ENCODE measurements at regions not wholly inside any gene's neighbourhood (a gene's known extent, or its start where the extent isn't known, plus 50 kb on each side); places are given as distances from the start of the nearest gene placed in this dataset.
"Not testable (repeated sequence)": the region's sequence is repeated elsewhere in the genome, so short reads cannot be mapped to it uniquely, and the experiment has no call there.

GRCh38 chr5:166810093-166810658 lies 1481.3 kb upstream of the WWC1 start:
- not testable (repeated sequence) for H3K27ac Mint-ChIP-seq, H3K36me3 Mint-ChIP-seq, H3K9me3 Mint-ChIP-seq, ATAC-seq, H3K4me1 Mint-ChIP-seq, H3K27me3 Mint-ChIP-seq, H3K4me3 Mint-ChIP-seq

DNA sequence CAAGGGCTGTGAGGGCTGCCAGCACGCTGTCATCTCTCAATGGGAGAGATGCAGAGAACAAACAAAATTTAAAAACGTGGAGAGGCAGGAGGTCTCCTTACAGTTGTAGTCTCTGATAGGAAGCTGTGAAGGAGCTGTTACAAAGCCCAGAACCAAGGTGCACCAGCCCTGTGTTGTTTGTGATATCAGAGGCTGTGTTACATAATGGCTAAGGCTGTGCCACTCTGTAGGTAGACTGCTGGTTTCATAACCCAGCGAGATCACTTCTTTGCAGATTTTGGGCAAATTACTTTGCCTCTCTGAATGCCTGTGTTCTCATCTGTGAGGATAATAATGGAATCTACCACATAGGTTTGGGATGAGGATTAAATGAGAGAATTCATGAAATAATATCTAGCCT lies 1480.7 kb upstream of the WWC1 start:
- no peaks in the 10 kb centered on the region for H3K27me3 Mint-ChIP-seq
- H3K4me3 Mint-ChIP-seq: no peak overlapping the region
- ATAC-seq: no peak
- H3K9me3 Mint-ChIP-seq: peaks cover 8% of the 10 kb centered on the region
- H3K4me1 Mint-ChIP-seq: no peaks in the 10 kb centered on the region
- H3K36me3 Mint-ChIP-seq: no peaks in the 10 kb centered on the region
- no peak overlapping the region for H3K27ac Mint-ChIP-seq

GRCh38 chr5:166823360-166823759 lies 1468.1 kb upstream of the WWC1 start:
- Mint-ChIP-seq H3K27ac (no peak overlapping the region), H3K27me3 (no peaks in the 10 kb centered on the region), H3K36me3 (no peaks in the 10 kb centered on the region), H3K4me3 (no peak overlapping the region), H3K4me1 (no peaks in the 10 kb centered on the region), H3K9me3 (no peaks in the 10 kb centered on the region)
- no peak for ATAC-seq

GRCh38 chr5:166834246-166834645 lies 1457.2 kb upstream of the WWC1 start:
- H3K4me1 Mint-ChIP-seq: no peaks in the 10 kb centered on the region
- no peak overlapping the region for H3K4me3 Mint-ChIP-seq
- H3K36me3 Mint-ChIP-seq: no peaks in the 10 kb centered on the region
- no peak for ATAC-seq
- H3K27ac Mint-ChIP-seq: no peak overlapping the region
- H3K27me3 Mint-ChIP-seq: no peaks in the 10 kb centered on the region
- no peaks in the 10 kb centered on the region for H3K9me3 Mint-ChIP-seq

DNA sequence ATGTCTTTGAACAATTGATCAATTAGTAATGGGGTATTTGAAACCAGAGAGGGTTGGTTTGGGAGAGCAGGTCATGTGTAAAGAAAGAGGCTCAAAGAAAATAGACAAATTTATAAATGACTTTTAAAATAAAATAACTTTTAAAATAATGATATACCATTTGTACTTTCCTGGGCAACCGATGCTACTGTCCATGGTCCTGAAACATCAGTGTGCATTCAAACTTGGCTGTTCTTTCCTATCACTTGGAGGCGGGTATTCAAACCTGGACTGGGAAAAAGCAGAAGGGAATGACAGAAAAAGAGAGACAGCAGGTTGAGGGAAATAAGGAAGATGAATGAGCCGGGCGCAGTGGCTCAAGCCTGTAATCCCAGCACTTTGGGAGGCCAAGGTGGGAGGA lies 1446.4 kb upstream of the WWC1 start:
- no peaks in the 10 kb centered on the region for H3K27me3 Mint-ChIP-seq
- no peaks in the 10 kb centered on the region for H3K4me1 Mint-ChIP-seq
- no peak for ATAC-seq
- H3K36me3 Mint-ChIP-seq: no peaks in the 10 kb centered on the region
- peaks cover 19% of the 10 kb centered on the region for H3K9me3 Mint-ChIP-seq
- H3K4me3 Mint-ChIP-seq: no peak overlapping the region
- no peak overlapping the region for H3K27ac Mint-ChIP-seq

- H3K4me1 Mint-ChIP-seq: no peaks in the 10 kb centered on the region
- no peaks in the 10 kb centered on the region for H3K36me3 Mint-ChIP-seq
- no peak for ATAC-seq
- H3K27me3 Mint-ChIP-seq: no peaks in the 10 kb centered on the region
- H3K27ac Mint-ChIP-seq: no peak overlapping the region
- H3K9me3 Mint-ChIP-seq: peaks cover 9% of the 10 kb centered on the region
- H3K4me3 Mint-ChIP-seq: no peak overlapping the region
These were observed 1434.7 kb upstream of the WWC1 start for GRCh38 chr5:166856791-166857190.

- H3K27me3 Mint-ChIP-seq: no peaks in the 10 kb centered on the region
- H3K36me3 Mint-ChIP-seq: no peaks in the 10 kb centered on the region
- no peak for ATAC-seq
- H3K27ac Mint-ChIP-seq: no peak overlapping the region
- H3K4me3 Mint-ChIP-seq: no peak overlapping the region
- no peaks in the 10 kb centered on the region for H3K4me1 Mint-ChIP-seq
- peaks cover 3% of the 10 kb centered on the region for H3K9me3 Mint-ChIP-seq
These were observed 1431.0 kb upstream of the WWC1 start for GRCh38 chr5:166860426-166860825.

- H3K36me3 Mint-ChIP-seq: no peaks in the 10 kb centered on the region
- no peak overlapping the region for H3K27ac Mint-ChIP-seq
- H3K9me3 Mint-ChIP-seq: peaks cover 3% of the 10 kb centered on the region
- no peak for ATAC-seq
- H3K4me3 Mint-ChIP-seq: no peak overlapping the region
- H3K4me1 Mint-ChIP-seq: no peaks in the 10 kb centered on the region
- no peaks in the 10 kb centered on the region for H3K27me3 Mint-ChIP-seq
These were observed 1428.9 kb upstream of the WWC1 start for GRCh38 chr5:166862581-166862980.

GRCh38 chr5:166865206-166865605 lies 1426.2 kb upstream of the WWC1 start:
- no peaks in the 10 kb centered on the region for H3K27me3 Mint-ChIP-seq
- H3K9me3 Mint-ChIP-seq: no peaks in the 10 kb centered on the region
- no peak for ATAC-seq
- H3K36me3 Mint-ChIP-seq: no peaks in the 10 kb centered on the region
- H3K4me3 Mint-ChIP-seq: no peak overlapping the region
- H3K4me1 Mint-ChIP-seq: no peaks in the 10 kb centered on the region
- no peak overlapping the region for H3K27ac Mint-ChIP-seq

GRCh38 chr5:166880456-166880855 lies 1411.0 kb upstream of the WWC1 start:
- Mint-ChIP-seq H3K4me1 (no peaks in the 10 kb centered on the region), H3K9me3 (peaks cover 8% of the 10 kb centered on the region), H3K27ac (no peak overlapping the region), H3K36me3 (no peaks in the 10 kb centered on the region), H3K4me3 (no peak overlapping the region), H3K27me3 (no peaks in the 10 kb centered on the region)
- no peak for ATAC-seq

DNA sequence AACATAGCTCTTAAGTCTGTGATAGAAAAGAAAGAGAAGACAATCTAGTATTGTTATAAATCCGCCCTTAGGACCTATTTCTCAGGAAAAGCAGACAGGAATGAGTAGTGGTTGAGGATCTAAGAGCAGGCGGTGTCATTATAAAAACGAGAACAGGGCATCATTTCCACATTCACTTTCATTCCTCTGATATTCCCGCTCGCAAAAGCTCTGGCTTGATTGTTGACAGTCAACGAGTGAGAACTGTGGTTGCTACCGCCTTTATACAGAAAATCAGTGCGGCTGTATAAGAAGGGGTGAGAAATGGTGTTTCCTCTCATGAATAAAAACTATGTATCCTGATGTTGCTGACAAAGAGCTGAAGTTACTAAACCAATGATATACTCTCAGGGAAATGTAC lies 1409.6 kb upstream of the WWC1 start:
- H3K4me1 Mint-ChIP-seq: no peaks in the 10 kb centered on the region
- no peak for ATAC-seq
- no peak overlapping the region for H3K27ac Mint-ChIP-seq
- H3K4me3 Mint-ChIP-seq: no peak overlapping the region
- H3K27me3 Mint-ChIP-seq: no peaks in the 10 kb centered on the region
- no peaks in the 10 kb centered on the region for H3K36me3 Mint-ChIP-seq
- H3K9me3 Mint-ChIP-seq: peaks cover 8% of the 10 kb centered on the region

DNA sequence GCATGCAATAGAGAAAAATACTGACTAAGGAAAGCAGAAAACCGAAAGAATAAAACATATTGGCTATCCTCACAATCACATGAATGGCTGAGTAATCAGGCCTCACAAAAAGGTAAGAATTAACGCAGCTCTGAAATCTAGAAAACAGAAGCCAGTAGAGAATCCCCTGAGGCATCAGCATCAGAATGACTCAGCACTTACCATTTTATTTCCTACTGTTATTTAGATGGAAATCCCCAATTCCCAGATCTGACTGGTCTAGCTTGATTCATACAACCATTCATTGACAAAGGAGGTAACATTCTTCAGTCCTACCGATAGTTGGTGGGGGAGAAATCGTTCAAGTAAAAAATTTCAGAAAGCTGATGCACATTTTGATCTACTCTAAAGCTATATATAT lies 1408.4 kb upstream of the WWC1 start:
- ATAC-seq: no peak
- H3K4me3 Mint-ChIP-seq: no peak overlapping the region
- H3K4me1 Mint-ChIP-seq: no peaks in the 10 kb centered on the region
- H3K27me3 Mint-ChIP-seq: no peaks in the 10 kb centered on the region
- peaks cover 8% of the 10 kb centered on the region for H3K9me3 Mint-ChIP-seq
- no peak overlapping the region for H3K27ac Mint-ChIP-seq
- H3K36me3 Mint-ChIP-seq: no peaks in the 10 kb centered on the region

- no peak for ATAC-seq
- Mint-ChIP-seq H3K27ac (no peak overlapping the region), H3K36me3 (no peaks in the 10 kb centered on the region), H3K27me3 (no peaks in the 10 kb centered on the region), H3K9me3 (peaks cover 4% of the 10 kb centered on the region), H3K4me1 (no peaks in the 10 kb centered on the region), H3K4me3 (no peak overlapping the region)
These were observed 1393.3 kb upstream of the WWC1 start for GRCh38 chr5:166898166-166898565.

- Mint-ChIP-seq H3K27ac (no peak overlapping the region), H3K4me1 (no peaks in the 10 kb centered on the region), H3K27me3 (no peaks in the 10 kb centered on the region), H3K4me3 (no peak overlapping the region), H3K9me3 (peaks cover 4% of the 10 kb centered on the region), H3K36me3 (no peaks in the 10 kb centered on the region)
- no peak for ATAC-seq
These were observed 1392.1 kb upstream of the WWC1 start for GRCh38 chr5:166899343-166899742.

GRCh38 chr5:166904571-166904970 lies 1386.9 kb upstream of the WWC1 start:
- H3K27me3 Mint-ChIP-seq: no peaks in the 10 kb centered on the region
- no peak overlapping the region for H3K27ac Mint-ChIP-seq
- no peak for ATAC-seq
- no peak overlapping the region for H3K4me3 Mint-ChIP-seq
- peaks cover 4% of the 10 kb centered on the region for H3K9me3 Mint-ChIP-seq
- no peaks in the 10 kb centered on the region for H3K36me3 Mint-ChIP-seq
- H3K4me1 Mint-ChIP-seq: no peaks in the 10 kb centered on the region

DNA sequence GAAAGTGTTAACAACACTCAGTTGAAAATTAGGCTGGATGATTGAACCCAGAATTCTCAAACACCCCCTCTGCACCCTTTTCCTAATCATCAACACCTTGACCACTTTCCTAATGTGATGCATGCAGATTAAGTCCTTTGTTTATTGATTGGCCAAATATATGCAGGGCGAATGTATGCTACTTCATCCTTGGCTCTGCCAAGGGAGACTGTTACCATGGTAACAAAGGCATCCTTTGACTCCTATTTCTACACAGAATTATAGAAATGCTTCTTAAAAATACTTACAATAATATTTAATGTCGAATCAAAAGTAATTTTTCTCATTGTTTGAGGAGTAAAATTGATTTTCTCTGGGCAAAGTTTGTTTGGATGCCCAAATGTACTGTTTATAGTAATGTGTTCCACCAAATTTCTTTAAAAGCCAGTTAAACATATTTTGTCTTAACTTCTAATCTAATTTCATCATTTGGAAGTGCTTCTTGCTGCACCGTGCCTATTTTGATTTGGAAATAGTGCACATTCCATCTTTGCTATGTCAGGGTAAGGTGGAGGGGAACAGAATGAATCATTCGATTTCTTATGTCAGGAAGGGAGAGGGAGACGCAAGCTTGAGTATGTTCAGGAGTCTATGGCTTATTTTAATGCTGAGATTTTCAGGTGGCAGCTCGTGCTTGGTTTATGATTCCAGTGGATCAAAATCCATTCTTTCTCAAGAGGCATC lies 1384.3 kb upstream of the WWC1 start:
- H3K36me3 Mint-ChIP-seq: no peaks in the 10 kb centered on the region
- H3K4me1 Mint-ChIP-seq: no peaks in the 10 kb centered on the region
- no peak overlapping the region for H3K27ac Mint-ChIP-seq
- no peak for ATAC-seq
- no peaks in the 10 kb centered on the region for H3K9me3 Mint-ChIP-seq
- H3K27me3 Mint-ChIP-seq: no peaks in the 10 kb centered on the region
- no peak overlapping the region for H3K4me3 Mint-ChIP-seq
